ENCODE measurements at regions not wholly inside any gene's neighbourhood (a gene's known extent, or its start where the extent isn't known, plus 50 kb on each side); places are given as distances from the start of the nearest gene placed in this dataset.

- TF ChIP-seq CTCF (IDR thresholded peaks at IDR 0.05) (no peak), TCF7L2 (IDR thresholded peaks at IDR 0.05; ENCODE audit: low read depth, low read length) (no peak), POLR2AphosphoS5 (IDR thresholded peaks at IDR 0.05; ENCODE audit: low read depth, low read length) (no peak), REST (IDR thresholded peaks at IDR 0.05; ENCODE audit: insufficient read depth in 1 of 2, low read depth in 2 of 2, low read length in 1 of 2) (no peak), SIN3A (IDR thresholded peaks at IDR 0.05; ENCODE audit: borderline replicate concordance, insufficient read depth, low read depth, low read length) (no peak)
Observed at GRCh38 chr2:228257379-228257778, 75.9 kb upstream of the SPHKAP start.

Measured in Panc1 (cell line).